ENCODE measurements at regions not wholly inside any gene's neighbourhood (a gene's known extent, or its start where the extent isn't known, plus 50 kb on each side); places are given as distances from the start of the nearest gene placed in this dataset.

DNA sequence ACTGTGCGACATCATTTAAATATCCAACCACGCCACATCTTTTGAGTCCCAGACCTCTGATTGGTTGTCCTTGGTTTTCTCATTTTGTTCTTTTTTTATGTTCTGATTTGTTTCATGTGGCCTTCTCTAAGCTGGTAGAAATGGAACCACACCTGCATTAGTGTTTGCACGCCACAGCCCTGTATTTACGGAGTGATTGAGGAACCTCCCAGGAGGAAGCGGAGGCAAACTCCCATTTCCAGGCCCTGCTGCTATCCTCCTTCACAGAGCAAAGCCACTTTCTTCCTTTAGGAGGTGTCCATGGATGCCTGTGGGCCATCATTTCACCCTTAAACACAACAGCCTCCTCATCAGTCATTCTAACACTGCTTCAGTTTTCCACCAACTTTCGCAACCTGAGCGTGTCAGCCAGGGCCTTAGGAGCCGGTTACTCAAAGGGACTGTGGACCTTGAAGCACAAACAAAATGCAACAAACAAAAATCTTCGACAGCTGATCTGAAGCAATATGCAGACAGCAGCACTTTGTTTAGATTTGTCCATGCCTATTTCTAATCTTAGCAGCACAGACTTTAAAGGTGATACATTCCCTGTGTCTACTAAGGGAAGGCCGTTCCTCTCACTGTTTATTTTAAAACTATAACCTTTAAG, 1258.1 kb upstream of the TMEM132C start:
- no peak for TF ChIP-seq EZH2 (IDR thresholded peaks at IDR 0.05; ENCODE audit: insufficient read depth, poor library complexity, severe bottlenecking)
- no peak for TF ChIP-seq EZH2phosphoT487 (IDR thresholded peaks at IDR 0.05; ENCODE audit: insufficient read depth, low read depth)

All from GM23248 (cell line).